Limb (tissue), 2 donors: ENCODE measurements at regions not wholly inside any gene's neighbourhood (a gene's known extent, or its start where the extent isn't known, plus 50 kb on each side); places are given as distances from the start of the nearest gene placed in this dataset.
A peak's percentile ranks its signal among the peaks of the same experiment; 100 is the strongest.
"Not testable (repeated sequence)": the region's sequence is repeated elsewhere in the genome, so short reads cannot be mapped to it uniquely, and the experiment has no call there.

Experiments
- DNase-seq, 2 donors: peaks; one replicate each; pipeline ENCODE4 v3.0.0-alpha.2; 2016; ENCODE audit errors: extremely low spot score in 2 of 2

- DNase-seq: not testable (repeated sequence)
Measured at GRCh38 chr9:118695249-118695648, 674.0 kb downstream of the BRINP1 start.

- DNase-seq: no peak
Measured at GRCh38 chr9:118701985-118702384, 667.2 kb downstream of the BRINP1 start.

- DNase-seq: no peak
Measured at GRCh38 chr9:118711843-118712242, 657.4 kb downstream of the BRINP1 start.

- no peak for DNase-seq
Measured at GRCh38 chr9:118721276-118721675, 648.0 kb downstream of the BRINP1 start.

GRCh38 chr9:118721923-118722322 is 647.3 kb downstream of the BRINP1 start:
- DNase-seq: no peak

- no peak for DNase-seq
Measured at GRCh38 chr9:118729981-118730380, 639.3 kb downstream of the BRINP1 start.

GRCh38 chr9:118732998-118733397 is 636.2 kb downstream of the BRINP1 start:
- no peak for DNase-seq

GRCh38 chr9:118734696-118735095 is 634.5 kb downstream of the BRINP1 start:
- no peak for DNase-seq

- no peak for DNase-seq
Measured at GRCh38 chr9:118736406-118736805, 632.8 kb downstream of the BRINP1 start.

GRCh38 chr9:118751077-118751847 is 618.0 kb downstream of the BRINP1 start:
- DNase-seq: no peak

GRCh38 chr9:118751848-118752223 is 617.4 kb downstream of the BRINP1 start:
- no peak for DNase-seq

- no peak for DNase-seq
Measured at GRCh38 chr9:118761016-118761790, 608.0 kb downstream of the BRINP1 start.

GRCh38 chr9:118767571-118767970 is 601.7 kb downstream of the BRINP1 start:
- no peak for DNase-seq

- peak; percentile 24 to 32 for DNase-seq
Measured at GRCh38 chr9:118782790-118783463, 586.3 kb downstream of the BRINP1 start.

GRCh38 chr9:118784033-118784432 is 585.2 kb downstream of the BRINP1 start:
- DNase-seq: no peak

GRCh38 chr9:118785456-118785855 is 583.8 kb downstream of the BRINP1 start:
- no peak for DNase-seq

- DNase-seq: no peak
Measured at GRCh38 chr9:118786877-118787276, 582.4 kb downstream of the BRINP1 start.

- no peak for DNase-seq
Measured at GRCh38 chr9:118809160-118809625, 560.0 kb downstream of the BRINP1 start.

GRCh38 chr9:118829334-118829733 is 539.9 kb downstream of the BRINP1 start:
- DNase-seq: no peak

GRCh38 chr9:118832371-118832770 is 536.9 kb downstream of the BRINP1 start:
- DNase-seq: no peak

- no peak for DNase-seq
Measured at GRCh38 chr9:118836891-118837290, 532.3 kb downstream of the BRINP1 start.

- no peak for DNase-seq
Measured at GRCh38 chr9:118871531-118871930, 497.7 kb downstream of the BRINP1 start.
